8988T (cell line): ENCODE measurements at regions not wholly inside any gene's neighbourhood (a gene's known extent, or its start where the extent isn't known, plus 50 kb on each side); places are given as distances from the start of the nearest gene placed in this dataset.

Experiments used
- DNase-seq: peaks from one replicate; pipeline ENCODE4 v3.0.0; 2011

- no peak for DNase-seq
Measured at GRCh38 chr4:180913750-180914149, 1329.5 kb upstream of the TENM3 start.

DNA sequence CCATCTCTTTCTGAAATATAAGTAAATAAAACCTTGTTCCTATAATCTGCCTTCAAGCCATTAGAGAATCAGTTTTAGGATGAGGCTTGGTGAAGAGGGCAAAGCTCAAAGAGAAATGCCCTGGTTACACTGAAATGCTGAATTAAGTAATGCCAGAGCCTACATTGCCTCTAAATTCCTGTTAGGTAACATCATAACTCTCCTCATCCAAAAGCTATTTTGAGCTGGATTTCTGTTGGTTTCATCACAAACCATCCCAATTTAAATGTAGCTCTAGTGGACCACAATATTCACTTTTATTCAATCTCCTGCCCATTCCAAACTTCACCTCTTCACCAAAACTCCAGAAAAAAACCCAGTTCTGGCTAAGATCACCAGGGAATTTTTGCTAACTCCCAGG lies 1319.7 kb upstream of the TENM3 start:
- no peak for DNase-seq

DNA sequence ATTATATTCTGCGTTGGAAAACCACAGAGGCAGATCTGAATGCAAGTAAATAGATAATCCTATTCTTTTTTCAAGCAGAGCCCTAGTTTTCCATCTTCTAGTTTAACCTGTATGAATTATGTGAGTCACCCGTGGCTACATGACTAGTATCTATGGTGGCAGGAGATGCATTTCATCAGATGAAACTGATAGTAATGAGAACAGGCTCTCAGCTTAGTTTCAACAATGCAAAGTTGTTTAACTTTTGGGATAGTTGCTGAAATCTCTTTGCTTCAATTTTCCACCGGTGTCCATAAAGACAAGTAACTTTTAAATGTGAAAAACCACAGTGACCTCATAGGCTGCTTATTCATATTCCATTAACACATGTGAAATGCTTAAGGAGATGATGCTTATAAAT lies 1317.4 kb upstream of the TENM3 start:
- DNase-seq = no peak

DNA sequence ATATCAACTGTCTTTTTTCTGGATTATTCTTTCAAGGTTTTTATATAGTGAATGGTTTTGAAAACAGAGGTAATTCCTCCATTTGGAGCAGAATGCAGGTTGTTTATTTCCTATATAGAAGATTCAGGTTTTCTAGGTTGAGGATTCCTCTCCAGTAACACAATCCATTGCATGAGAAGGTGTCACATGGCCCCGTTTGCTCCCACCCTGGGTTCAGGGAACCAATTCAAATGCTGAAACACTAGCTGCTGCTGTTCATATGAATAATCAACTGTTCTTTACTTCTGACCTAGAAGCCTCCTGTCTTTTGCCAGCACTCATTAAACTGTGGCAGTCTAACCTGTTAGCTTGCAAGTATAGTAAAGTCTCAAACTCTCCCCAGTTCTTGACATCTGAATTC lies 1316.9 kb upstream of the TENM3 start:
- DNase-seq = no peak

- DNase-seq = no peak
Measured at GRCh38 chr4:180932370-180933001, 1310.7 kb upstream of the TENM3 start.

DNA sequence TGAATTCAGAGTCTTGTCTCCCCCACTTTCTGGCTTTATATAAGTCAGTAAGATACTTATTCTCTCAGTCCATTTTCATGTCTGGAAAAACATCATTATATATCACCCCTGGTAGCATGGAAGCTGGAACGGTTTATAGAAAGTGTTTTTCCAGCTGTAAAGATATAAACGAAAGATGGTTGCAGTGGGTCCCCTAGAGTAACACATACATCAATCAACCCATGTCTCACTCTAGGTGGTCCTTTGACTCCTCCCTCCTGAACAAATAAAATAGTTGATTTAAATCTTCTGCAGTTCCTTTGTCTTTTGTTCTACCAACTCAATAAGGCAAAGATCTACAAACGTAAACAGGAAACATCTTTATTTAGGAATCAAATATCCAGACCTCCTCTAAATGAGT lies 1306.1 kb upstream of the TENM3 start:
- DNase-seq = no peak

DNA sequence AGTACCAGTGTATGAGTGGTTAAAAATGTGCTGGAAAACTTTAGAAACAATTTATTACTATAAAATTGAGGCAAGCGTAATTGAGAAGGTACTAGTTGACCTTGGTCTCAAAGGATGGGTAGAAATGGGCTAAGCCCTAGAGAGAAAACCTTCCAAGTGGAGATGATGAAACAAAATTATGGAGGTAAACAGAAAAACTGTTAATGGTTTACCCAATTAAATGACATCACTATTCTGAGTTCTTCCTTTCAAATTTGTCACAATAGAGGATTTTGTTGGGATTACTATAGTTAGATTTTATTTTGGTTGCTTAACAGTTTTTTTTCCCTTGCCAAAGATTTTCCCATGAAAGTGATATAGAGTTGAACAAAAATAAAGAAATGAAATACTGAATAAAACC lies 1302.5 kb upstream of the TENM3 start:
- DNase-seq = no peak

GRCh38 chr4:180942367-180942916 lies 1300.8 kb upstream of the TENM3 start:
- DNase-seq = no peak

GRCh38 chr4:180946188-180946587 lies 1297.0 kb upstream of the TENM3 start:
- no peak for DNase-seq

- DNase-seq = no peak
Measured at GRCh38 chr4:180947425-180947824, 1295.8 kb upstream of the TENM3 start.

GRCh38 chr4:180949424-180950213 lies 1293.6 kb upstream of the TENM3 start:
- DNase-seq = no peak

- DNase-seq = no peak
Measured at GRCh38 chr4:180950377-180950776, 1292.8 kb upstream of the TENM3 start.

DNA sequence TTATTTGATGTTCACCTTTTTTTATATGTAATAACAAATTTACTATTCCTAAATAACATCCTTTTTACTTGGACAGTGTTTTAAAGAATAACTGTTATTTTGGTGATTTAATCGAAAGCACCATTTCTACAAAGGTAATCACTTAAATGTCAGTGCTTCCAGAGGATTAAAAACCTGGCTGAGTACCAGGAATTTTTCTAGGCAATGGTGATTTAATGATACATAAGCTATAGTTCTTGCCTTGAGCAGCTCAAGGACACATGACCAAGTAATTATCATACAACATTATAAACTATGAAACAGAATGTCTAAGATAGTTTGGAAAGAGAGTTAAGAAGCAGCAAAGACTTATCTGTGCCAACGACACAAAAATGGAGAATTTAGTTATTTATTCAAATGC lies 1291.9 kb upstream of the TENM3 start:
- DNase-seq = no peak

- DNase-seq = no peak
Measured at GRCh38 chr4:180953572-180953971, 1289.6 kb upstream of the TENM3 start.

DNA sequence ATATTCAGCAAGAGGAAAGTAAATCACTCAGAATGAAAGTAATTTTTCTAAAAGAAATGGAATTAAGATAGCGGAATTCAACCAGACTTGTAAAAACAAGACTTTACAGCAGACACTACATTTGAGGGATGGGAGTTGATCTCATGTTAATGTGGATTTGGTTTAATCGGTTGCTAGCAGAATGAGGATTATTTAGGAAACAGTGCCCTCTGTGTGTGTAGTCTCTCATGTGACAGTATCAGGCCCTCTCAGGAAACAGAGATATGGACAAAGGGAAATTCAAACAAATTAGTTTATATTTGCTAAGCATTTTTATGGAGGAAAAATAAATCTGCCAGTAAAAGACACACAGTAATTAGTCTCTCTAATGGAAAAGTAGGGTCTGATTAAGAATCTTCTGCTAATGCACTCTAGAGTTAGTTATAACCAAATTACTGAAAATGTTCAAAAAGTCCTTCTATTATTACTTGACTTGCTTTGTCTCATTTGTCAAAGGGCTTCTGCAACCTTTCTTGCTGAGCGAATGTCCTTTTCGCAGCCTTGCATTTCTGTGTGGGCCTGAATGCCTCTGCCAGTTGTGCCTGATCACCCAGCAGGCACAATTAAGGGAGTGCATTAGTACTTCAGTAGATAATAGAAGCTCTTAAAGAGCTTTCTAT lies 1282.3 kb upstream of the TENM3 start:
- DNase-seq = no peak

GRCh38 chr4:180962268-180962667 lies 1280.9 kb upstream of the TENM3 start:
- DNase-seq = no peak

GRCh38 chr4:180966312-180966711 lies 1276.9 kb upstream of the TENM3 start:
- DNase-seq = no peak

DNA sequence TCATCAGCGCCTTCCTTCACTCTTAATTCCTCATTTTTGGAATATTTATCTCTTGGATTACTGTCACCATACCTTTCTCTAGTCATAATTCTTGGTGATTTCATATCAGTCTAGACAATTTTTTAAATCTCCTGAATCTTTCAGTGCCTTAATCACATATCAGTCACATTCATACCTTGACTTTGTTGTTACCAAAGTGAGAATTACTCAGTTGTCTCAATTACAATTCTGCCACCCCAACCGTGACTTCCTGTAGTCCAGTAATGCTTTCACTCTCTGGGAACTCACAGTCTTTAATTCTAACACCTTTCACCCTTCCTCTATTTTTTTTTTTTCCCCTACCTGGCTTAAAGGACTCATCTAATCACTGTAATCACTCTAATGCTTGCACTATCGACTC lies 1275.3 kb upstream of the TENM3 start:
- no peak for DNase-seq

GRCh38 chr4:180973894-180974293 lies 1269.3 kb upstream of the TENM3 start:
- no peak for DNase-seq

DNA sequence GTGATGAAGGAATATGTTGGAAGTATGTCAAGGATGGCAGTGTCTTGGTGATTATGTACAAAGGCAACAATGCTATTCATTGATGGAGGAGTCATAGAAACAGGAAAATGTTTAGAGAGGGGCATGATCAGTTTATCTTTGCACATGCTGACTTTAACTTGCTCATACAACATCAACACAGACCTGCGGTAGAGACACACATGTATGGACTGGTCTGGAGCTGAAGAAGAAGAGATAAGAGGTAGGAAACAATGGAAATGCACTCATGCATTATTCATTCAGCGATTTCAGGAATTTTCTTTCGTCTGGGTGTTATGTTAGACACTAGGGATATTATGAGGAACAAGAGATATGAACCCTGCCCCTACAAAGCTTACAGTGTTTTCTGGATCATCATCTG lies 1252.3 kb upstream of the TENM3 start:
- no peak for DNase-seq

GRCh38 chr4:180993244-180993836 lies 1249.9 kb upstream of the TENM3 start:
- DNase-seq = no peak

DNA sequence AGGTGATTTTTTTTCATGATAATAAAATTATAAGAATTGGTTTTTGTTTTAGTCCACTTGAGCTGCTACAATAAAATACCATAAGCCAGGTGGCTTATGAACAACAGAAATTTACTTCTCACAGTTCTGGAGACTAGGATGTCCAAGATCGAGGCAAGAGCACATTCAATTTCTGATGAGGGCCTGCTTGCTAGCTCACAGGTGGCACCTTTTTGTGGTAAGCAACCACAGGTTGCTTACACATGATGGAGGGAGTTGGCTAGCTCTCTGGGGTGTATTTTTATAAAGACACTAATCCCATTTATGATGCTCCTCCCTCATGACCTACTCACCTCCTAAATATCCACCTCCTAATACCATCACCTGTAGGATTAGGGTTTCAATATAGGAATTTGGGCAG lies 1248.5 kb upstream of the TENM3 start:
- DNase-seq = no peak

DNA sequence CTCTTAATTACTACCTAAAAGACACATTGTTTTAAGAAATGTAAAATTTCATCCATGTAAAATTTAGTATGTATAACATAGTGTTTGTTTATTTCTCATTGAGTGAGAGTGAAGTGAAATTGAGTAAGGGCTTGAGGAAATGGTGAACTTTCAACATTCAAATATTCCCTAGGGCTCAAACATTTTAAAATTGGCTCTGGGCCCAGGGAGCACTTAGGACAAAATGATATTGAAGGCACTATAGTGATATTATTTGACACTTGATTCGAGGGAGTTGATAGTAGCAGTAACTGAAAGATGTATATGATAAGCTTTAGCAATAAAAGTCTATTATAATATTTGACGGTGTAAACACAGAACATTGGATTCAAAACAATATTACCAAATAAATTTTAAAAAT lies 1244.0 kb upstream of the TENM3 start:
- no peak for DNase-seq

DNA sequence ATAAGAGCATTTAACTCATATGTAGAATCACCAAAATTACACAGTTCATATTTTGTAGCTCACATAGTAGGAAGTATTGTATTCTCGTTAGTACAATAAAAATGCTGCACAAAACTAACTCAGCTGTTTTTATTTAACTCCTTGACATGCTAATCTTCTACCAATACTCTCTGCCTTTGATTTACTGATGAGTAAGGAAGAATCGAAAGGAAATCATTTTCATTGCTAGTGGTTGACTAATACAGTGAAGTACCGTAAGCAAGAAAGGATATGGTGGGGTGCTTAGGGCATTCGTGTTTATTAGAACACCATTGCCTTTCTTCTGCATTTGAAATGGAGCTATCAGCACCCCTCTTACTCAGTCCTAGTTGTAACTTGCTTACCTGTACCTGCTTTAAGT lies 1239.1 kb upstream of the TENM3 start:
- no peak for DNase-seq
